GM19397 (cell line): ENCODE measurements at regions not wholly inside any gene's neighbourhood (a gene's known extent, or its start where the extent isn't known, plus 50 kb on each side); places are given as distances from the start of the nearest gene placed in this dataset.

Experiments used
- ATAC-seq: cut with Tn5 transposase; IDR thresholded peaks from one replicate; pipeline ENCODE4 v1.9.1; 2021; ENCODE audit warnings: mild to moderate bottlenecking, moderate library complexity; ENCODE audit not compliant: unreplicated experiment

GRCh38 chr6:140867336-140867735 lies 1265.4 kb upstream of the GJE1 start:
- no peak for ATAC-seq

- ATAC-seq = no peak
Measured at GRCh38 chr6:140858381-140858971, 1274.2 kb upstream of the GJE1 start.

GRCh38 chr6:140857739-140858380 lies 1274.9 kb upstream of the GJE1 start:
- no peak for ATAC-seq

GRCh38 chr6:140855520-140855919 lies 1277.2 kb upstream of the GJE1 start:
- ATAC-seq = no peak

GRCh38 chr6:140854318-140854717 lies 1278.4 kb upstream of the GJE1 start:
- ATAC-seq = no peak

GRCh38 chr6:140850438-140850837 lies 1282.3 kb upstream of the GJE1 start:
- no peak for ATAC-seq

GRCh38 chr6:140849456-140849855 lies 1283.3 kb upstream of the GJE1 start:
- ATAC-seq = no peak

GRCh38 chr6:140847262-140847645 lies 1285.5 kb upstream of the GJE1 start:
- no peak for ATAC-seq

GRCh38 chr6:140846503-140847261 lies 1286.0 kb upstream of the GJE1 start:
- ATAC-seq = no peak

GRCh38 chr6:140845701-140846100 lies 1287.0 kb upstream of the GJE1 start:
- ATAC-seq = no peak

- no peak for ATAC-seq
Measured at GRCh38 chr6:140844167-140844566, 1288.6 kb upstream of the GJE1 start.

- no peak for ATAC-seq
Measured at GRCh38 chr6:140833408-140833807, 1299.3 kb upstream of the GJE1 start.

GRCh38 chr6:140830666-140831065 lies 1302.1 kb upstream of the GJE1 start:
- no peak for ATAC-seq

GRCh38 chr6:140828856-140829255 lies 1303.9 kb upstream of the GJE1 start:
- no peak for ATAC-seq

GRCh38 chr6:140827593-140827992 lies 1305.1 kb upstream of the GJE1 start:
- no peak for ATAC-seq

GRCh38 chr6:140825731-140826130 lies 1307.0 kb upstream of the GJE1 start:
- no peak for ATAC-seq

GRCh38 chr6:140824595-140824994 lies 1308.1 kb upstream of the GJE1 start:
- ATAC-seq = no peak

- no peak for ATAC-seq
Measured at GRCh38 chr6:140821196-140821595, 1311.5 kb upstream of the GJE1 start.

- no peak for ATAC-seq
Measured at GRCh38 chr6:140817176-140817575, 1315.5 kb upstream of the GJE1 start.

- ATAC-seq = no peak
Measured at GRCh38 chr6:140816681-140817080, 1316.0 kb upstream of the GJE1 start.

- ATAC-seq = no peak
Measured at GRCh38 chr6:140812636-140813035, 1320.1 kb upstream of the GJE1 start.

- no peak for ATAC-seq
Measured at GRCh38 chr6:140811642-140812041, 1321.1 kb upstream of the GJE1 start.
